HEK293 (cell line): ENCODE measurements at regions not wholly inside any gene's neighbourhood (a gene's known extent, or its start where the extent isn't known, plus 50 kb on each side); places are given as distances from the start of the nearest gene placed in this dataset.

Source experiments
- CTCF ChIA-PET: fragments of 350-600 bp; formaldehyde crosslinking; extraction: SDS; loops from one replicate; lab custom pipeline; 2021; ENCODE audit warnings: antibody characterized with exemption; lab: Yijun Ruan, JAX
- POLR2A ChIA-PET: fragments of 300-600 bp; formaldehyde crosslinking; extraction: SDS; loops from one replicate; lab custom pipeline; 2020; ENCODE audit warnings: antibody characterized with exemption, inconsistent platforms; lab: Yijun Ruan, JAX
- H3K27ac ChIP-seq: fragments of 200-500 bp; sonication (Bioruptor generic); 2 replicates; pipeline ENCODE4 v1.5.1; 2014; ENCODE audit warnings: low read depth, low read length, control low read depth, inconsistent platforms; ENCODE audit errors: extremely low read depth
- H3K36me3 ChIP-seq, 2 experiments: fragments of 200-500 bp in 1 of 2; sonication (Bioruptor generic) in 1 of 2; 1 replicate in 1 of 2; 2 replicates in 1 of 2; pipeline ENCODE4 v1.5.1; 2014 to 2017; ENCODE audit warnings: inconsistent platforms in 2 of 2, low read length in 2 of 2; ENCODE audit not compliant: control insufficient read depth in 2 of 2, insufficient read depth in 1 of 2
- H3K4me1 ChIP-seq: fragments of 200-500 bp; sonication (Bioruptor generic); 2 replicates; pipeline ENCODE4 v1.5.1; 2014; ENCODE audit warnings: mild to moderate bottlenecking, low read length, inconsistent platforms; ENCODE audit not compliant: control insufficient read depth, insufficient read depth
- H3K4me3 ChIP-seq: 2 replicates; pipeline ENCODE4 v1.5.1; 2011; ENCODE audit warnings: low read depth, mild to moderate bottlenecking, control low read depth, low read length, moderate library complexity
- H3K9me3 ChIP-seq: fragments of 200-500 bp; sonication (Bioruptor generic); 2 replicates; pipeline ENCODE4 v1.5.1; 2014; ENCODE audit warnings: low read depth, low read length, inconsistent platforms; ENCODE audit not compliant: control insufficient read depth, insufficient read depth
- KLF10 ChIP-seq: fragments of 450-650 bp; IDR thresholded peaks from 2 replicates; pipeline ENCODE4 v1.5.1; 2018; ENCODE audit warnings: missing biosample characterization, mild to moderate bottlenecking, missing genetic modification characterization
- KLF16 ChIP-seq: fragments of 450-650 bp; formaldehyde crosslinking; IDR thresholded peaks from 2 replicates; pipeline ENCODE4 v1.5.1; 2017; ENCODE audit warnings: missing biosample characterization, missing genetic modification characterization
- KLF7 ChIP-seq: fragments of 450-650 bp; formaldehyde crosslinking; IDR thresholded peaks from 2 replicates; pipeline ENCODE4 v1.5.1; 2016; ENCODE audit warnings: missing biosample characterization, missing genetic modification characterization, borderline replicate concordance
- KLF9 ChIP-seq: fragments of 450-650 bp; formaldehyde crosslinking; IDR thresholded peaks from 2 replicates; pipeline ENCODE4 v1.5.1; 2016; ENCODE audit warnings: missing biosample characterization, missing genetic modification characterization, low read depth
- PRDM6 ChIP-seq: fragments of 450-650 bp; formaldehyde crosslinking; IDR thresholded peaks from 2 replicates; pipeline ENCODE4 v1.5.1; 2017; ENCODE audit warnings: missing biosample characterization, missing genetic modification characterization
- SALL2 ChIP-seq: fragments of 450-650 bp; formaldehyde crosslinking; IDR thresholded peaks from 2 replicates; pipeline ENCODE4 v1.5.0; 2017; ENCODE audit warnings: missing biosample characterization, mild to moderate bottlenecking, missing genetic modification characterization, borderline replicate concordance
- TSHZ1 ChIP-seq: fragments of 450-650 bp; formaldehyde crosslinking; IDR thresholded peaks from 2 replicates; pipeline ENCODE4 v1.5.1; 2016; ENCODE audit warnings: missing biosample characterization, missing genetic modification characterization, borderline replicate concordance
- ZBTB11 ChIP-seq: fragments of 450-650 bp; formaldehyde crosslinking; conservative IDR thresholded peaks from 2 replicates; pipeline ENCODE4 v1.5.1; 2016; ENCODE audit warnings: low read depth, missing biosample characterization, missing genetic modification characterization
- ZBTB17 ChIP-seq: fragments of 450-650 bp; formaldehyde crosslinking; IDR thresholded peaks from 2 replicates; pipeline ENCODE4 v1.5.1; 2016; ENCODE audit warnings: missing biosample characterization, missing genetic modification characterization
- ZBTB20 ChIP-seq: fragments of 450-650 bp; formaldehyde crosslinking; IDR thresholded peaks from 2 replicates; pipeline ENCODE4 v1.5.1; 2016; ENCODE audit warnings: missing biosample characterization, missing genetic modification characterization
- ZBTB8A ChIP-seq: fragments of 450-650 bp; formaldehyde crosslinking; IDR thresholded peaks from 2 replicates; pipeline ENCODE4 v1.5.1; 2016; ENCODE audit warnings: missing biosample characterization, missing genetic modification characterization
- ZFP41 ChIP-seq: fragments of 450-650 bp; formaldehyde crosslinking; IDR thresholded peaks from 2 replicates; pipeline ENCODE4 v1.5.1; 2016; ENCODE audit warnings: missing biosample characterization, missing genetic modification characterization, borderline replicate concordance
- ZNF138 ChIP-seq: fragments of 450-650 bp; formaldehyde crosslinking; IDR thresholded peaks from 2 replicates; pipeline ENCODE4 v1.5.1; 2016; ENCODE audit warnings: missing biosample characterization, missing genetic modification characterization, borderline replicate concordance
- ZNF155 ChIP-seq: fragments of 450-650 bp; formaldehyde crosslinking; IDR thresholded peaks from 2 replicates; pipeline ENCODE4 v1.5.1; 2016; ENCODE audit warnings: missing biosample characterization, missing genetic modification characterization
- ZNF169 ChIP-seq: fragments of 450-650 bp; formaldehyde crosslinking; IDR thresholded peaks from 2 replicates; pipeline ENCODE4 v1.5.1; 2016; ENCODE audit warnings: missing biosample characterization, missing genetic modification characterization
- ZNF302 ChIP-seq: fragments of 450-650 bp; formaldehyde crosslinking; IDR thresholded peaks from 2 replicates; pipeline ENCODE4 v1.5.1; 2016; ENCODE audit warnings: missing biosample characterization, missing genetic modification characterization, low read depth
- ZNF362 ChIP-seq: fragments of 450-650 bp; formaldehyde crosslinking; IDR thresholded peaks from 2 replicates; pipeline ENCODE4 v1.5.1; 2016; ENCODE audit warnings: missing biosample characterization, missing genetic modification characterization
- ZNF394 ChIP-seq: fragments of 450-650 bp; formaldehyde crosslinking; IDR thresholded peaks from 2 replicates; pipeline ENCODE4 v1.5.1; 2016; ENCODE audit warnings: missing biosample characterization, missing genetic modification characterization, mild to moderate bottlenecking, moderate library complexity, borderline replicate concordance
- ZNF416 ChIP-seq: fragments of 450-650 bp; formaldehyde crosslinking; IDR thresholded peaks from 2 replicates; pipeline ENCODE4 v1.5.1; 2016; ENCODE audit warnings: missing biosample characterization, missing genetic modification characterization
- ZNF488 ChIP-seq: fragments of 450-650 bp; formaldehyde crosslinking; IDR thresholded peaks from 2 replicates; pipeline ENCODE4 v1.5.1; 2016; ENCODE audit warnings: missing biosample characterization, missing genetic modification characterization
- ZNF513 ChIP-seq: fragments of 450-650 bp; IDR thresholded peaks from 2 replicates; pipeline ENCODE4 v1.5.1; 2018; ENCODE audit warnings: missing biosample characterization, missing genetic modification characterization
- ZNF600 ChIP-seq: fragments of 450-650 bp; formaldehyde crosslinking; IDR thresholded peaks from 2 replicates; pipeline ENCODE4 v1.5.1; 2016; ENCODE audit warnings: missing biosample characterization, missing genetic modification characterization
- ZNF623 ChIP-seq: fragments of 450-650 bp; formaldehyde crosslinking; IDR thresholded peaks from 2 replicates; pipeline ENCODE4 v1.5.1; 2016; ENCODE audit warnings: missing biosample characterization, missing genetic modification characterization
- ZNF654 ChIP-seq: fragments of 450-650 bp; formaldehyde crosslinking; IDR thresholded peaks from 2 replicates; pipeline ENCODE4 v1.5.1; 2016; ENCODE audit warnings: low read depth, missing biosample characterization, missing genetic modification characterization
- ZNF664 ChIP-seq: fragments of 450-650 bp; formaldehyde crosslinking; IDR thresholded peaks from 2 replicates; pipeline ENCODE4 v1.5.1; 2016; ENCODE audit warnings: missing biosample characterization, missing genetic modification characterization
- ZNF843 ChIP-seq: fragments of 450-650 bp; formaldehyde crosslinking; IDR thresholded peaks from 2 replicates; pipeline ENCODE4 v1.5.1; 2016; ENCODE audit warnings: missing biosample characterization, missing genetic modification characterization

- TF ChIP-seq ZNF488 (tag by site-specific recombination): no peak
- no peak for TF ChIP-seq ZNF155 (tag by site-specific recombination)
- no peak for TF ChIP-seq ZNF623 (tag by site-specific recombination)
- no peak for TF ChIP-seq ZNF394 (tag by site-specific recombination)
- no peak for TF ChIP-seq KLF9 (tag by site-specific recombination)
- no peak for TF ChIP-seq ZNF138
- TF ChIP-seq ZNF302: no peak
These were observed 378.4 kb downstream of the RND3 start (continued) for GRCh38 chr2:150109028-150109427.

- H3K36me3 ChIP-seq: no peaks in the 10 kb centered on the region
- no peaks in the 10 kb centered on the region for H3K4me1 ChIP-seq
- H3K27ac ChIP-seq: no peak overlapping the region
- H3K4me3 ChIP-seq: no peak overlapping the region
- no peaks in the 10 kb centered on the region for H3K9me3 ChIP-seq
- ChIA-PET CTCF (interaction anchor here (1.1 kb wide), 1 partner anchor 14 kb away, joined by 3 read pairs; no protein-coding TSS in a partner anchor), POLR2A (no interaction called here)
- TF ChIP-seq KLF10 (tag by site-specific recombination): no peak
- no peak for TF ChIP-seq KLF16 (tag by site-specific recombination)
- TF ChIP-seq SALL2 (tag by site-specific recombination): no peak
- no peak for TF ChIP-seq ZBTB17
- no peak for TF ChIP-seq ZFP41 (tag by site-specific recombination)
- TF ChIP-seq TSHZ1: no peak
- TF ChIP-seq ZNF362: no peak
- TF ChIP-seq ZNF664: no peak
- no peak for TF ChIP-seq ZNF416 (tag by site-specific recombination)
- no peak for TF ChIP-seq PRDM6 (tag by site-specific recombination)
- no peak for TF ChIP-seq ZNF513
- no peak for TF ChIP-seq ZNF169
- no peak for TF ChIP-seq KLF7 (tag by site-specific recombination)
- no peak for TF ChIP-seq ZNF654 (tag by site-specific recombination)
- no peak for TF ChIP-seq ZNF600 (tag by site-specific recombination)
- TF ChIP-seq ZBTB11 (tag by site-specific recombination): no peak
- TF ChIP-seq ZBTB8A: no peak
- TF ChIP-seq ZNF843 (tag by site-specific recombination): no peak
- no peak for TF ChIP-seq ZBTB20 (tag by site-specific recombination)
These were observed 379.7 kb downstream of the RND3 start for GRCh38 chr2:150107816-150108215.
